CD4-positive, alpha-beta T cell (primary cell): ENCODE measurements at regions not wholly inside any gene's neighbourhood (a gene's known extent, or its start where the extent isn't known, plus 50 kb on each side); places are given as distances from the start of the nearest gene placed in this dataset.

Experiments used
- ATAC-seq: fragments of 200-7000 bp; cut with Tn5 transposase; one replicate; pipeline ENCODE4 v1.10.0; 2022; ENCODE audit warnings: mild to moderate bottlenecking; ENCODE audit not compliant: poor library complexity
- CTCF ChIA-PET: fragments of 350-600 bp; sonication (Branson Sonifier 250); formaldehyde crosslinking; loops from one replicate; lab custom pipeline; 2021; ENCODE audit warnings: antibody characterized with exemption, inconsistent platforms; lab: Charles Lee
- POLR2A ChIA-PET: fragments of 350-600 bp; sonication (Branson Sonifier 250); formaldehyde crosslinking; loops from one replicate; lab custom pipeline; 2021; ENCODE audit warnings: antibody characterized with exemption, inconsistent platforms; lab: Charles Lee
- DNase-seq, 14 experiments: peaks; one replicate each; pipeline ENCODE4 v3.0.0-alpha.2; 2013 to 2020; ENCODE audit warnings: mixed read lengths in 2 of 14
- H3K27ac ChIP-seq, 2 donors: one replicate each; pipeline versions ENCODE4 v1.5.1 to v1.7.0; 2013; ENCODE audit warnings: low read length in 2 of 2, low read depth in 1 of 2, mild to moderate bottlenecking in 1 of 2
- H3K27me3 ChIP-seq, 2 experiments: 1 replicate in 1 of 2; 2 replicates in 1 of 2; pipeline versions ENCODE4 v1.6.1 to v1.7.0; 2013; ENCODE audit warnings: low read length in 2 of 2, control low read depth in 1 of 2, mild to moderate bottlenecking in 1 of 2, moderate library complexity in 1 of 2; ENCODE audit not compliant: insufficient read depth in 2 of 2, control insufficient read depth in 1 of 2
- H3K36me3 ChIP-seq: one replicate; pipeline ENCODE4 v1.6.1; 2013; ENCODE audit warnings: low read length, control low read depth; ENCODE audit not compliant: insufficient read depth
- H3K4me1 ChIP-seq: one replicate; pipeline ENCODE4 v1.6.1; 2013; ENCODE audit warnings: low read length, control low read depth; ENCODE audit not compliant: insufficient read depth
- H3K4me3 ChIP-seq: one replicate; pipeline ENCODE4 v1.5.1; 2013; ENCODE audit warnings: mild to moderate bottlenecking, low read length, moderate library complexity
- H3K9me3 ChIP-seq, 2 experiments: 1 replicate in 1 of 2; 2 replicates in 1 of 2; pipeline versions ENCODE4 v1.6.1 to v1.7.0; 2013; ENCODE audit warnings: low read length in 2 of 2, mild to moderate bottlenecking in 2 of 2, control low read depth in 1 of 2, moderate library complexity in 1 of 2; ENCODE audit not compliant: control insufficient read depth in 1 of 2, insufficient read depth in 1 of 2
- H3K27ac Mint-ChIP-seq: one replicate; pipeline ENCODE4 v1.8.0; 2020; ENCODE audit warnings: mixed read lengths
- H3K27me3 Mint-ChIP-seq: one replicate; pipeline ENCODE4 v1.8.0; 2021; ENCODE audit warnings: mixed read lengths
- H3K36me3 Mint-ChIP-seq: one replicate; pipeline ENCODE4 v1.8.0; 2021; ENCODE audit warnings: low read depth, mixed read lengths
- H3K4me1 Mint-ChIP-seq: one replicate; pipeline ENCODE4 v1.8.0; 2021; ENCODE audit warnings: low read depth, mixed read lengths
- H3K4me3 Mint-ChIP-seq: one replicate; pipeline ENCODE4 v1.8.0; 2020; ENCODE audit warnings: mild to moderate bottlenecking, mixed read lengths
- H3K9me3 Mint-ChIP-seq: one replicate; pipeline ENCODE4 v1.8.0; 2020; ENCODE audit warnings: mixed read lengths
- CTCF ChIP-seq: fragments of 200-600 bp; IDR thresholded peaks from one replicate; pipeline ENCODE4 v1.8.0; 2022; ENCODE audit warnings: antibody characterized with exemption, mild to moderate bottlenecking
- intact Hi-C, 2 experiments: fragments of 100-400 bp; cut with DNase I in 1 of 2; cut with micrococcal nuclease in 1 of 2; formaldehyde crosslinking; loops; one replicate each; pipeline versions ENCODE4 v1.15.1 to v1.9.0; 2023 to 2025; cut with DNase I, micrococcal nuclease

- H3K9me3 Mint-ChIP-seq = no peaks in the 10 kb centered on the region
- POLR2A ChIA-PET = no interaction called here
- no peak overlapping the region for H3K27ac ChIP-seq
- intact Hi-C loops = no loop called here
- ATAC-seq (no peak), DNase-seq (no peak)
- TF ChIP-seq CTCF = no peak
- no peaks in the 10 kb centered on the region for H3K36me3 Mint-ChIP-seq
- no peak overlapping the region for H3K27ac Mint-ChIP-seq
- no peaks in the 10 kb centered on the region for H3K27me3 ChIP-seq
- no peaks in the 10 kb centered on the region for H3K4me1 ChIP-seq
- no peak overlapping the region for H3K4me3 ChIP-seq
- H3K27me3 Mint-ChIP-seq = no peaks in the 10 kb centered on the region
- no peak overlapping the region for H3K4me3 Mint-ChIP-seq
- no peaks in the 10 kb centered on the region for H3K36me3 ChIP-seq
- CTCF ChIA-PET = no interaction called here
- no peaks in the 10 kb centered on the region for H3K9me3 ChIP-seq
- H3K4me1 Mint-ChIP-seq = no peaks in the 10 kb centered on the region
Observed at GRCh38 chr7:113446791-113447190, 328.4 kb upstream of the SMIM30 start.

GRCh38 chr7:113446391-113446790 is 328.0 kb upstream of the SMIM30 start:
- Histone ChIP-seq H3K27ac (no peak overlapping the region), H3K4me1 (no peaks in the 10 kb centered on the region), H3K27me3 (no peaks in the 10 kb centered on the region), H3K36me3 (no peaks in the 10 kb centered on the region), H3K9me3 (no peaks in the 10 kb centered on the region), H3K4me3 (no peak overlapping the region)
- Mint-ChIP-seq H3K27ac (no peak overlapping the region), H3K36me3 (no peaks in the 10 kb centered on the region), H3K4me3 (no peak overlapping the region), H3K4me1 (no peaks in the 10 kb centered on the region), H3K9me3 (no peaks in the 10 kb centered on the region), H3K27me3 (no peaks in the 10 kb centered on the region)
- intact Hi-C loops = no loop called here
- ATAC-seq (no peak), DNase-seq (no peak)
- TF ChIP-seq CTCF = no peak
- POLR2A ChIA-PET = no interaction called here
- CTCF ChIA-PET = no interaction called here

GRCh38 chr7:113444261-113444660 is 325.9 kb upstream of the SMIM30 start:
- Mint-ChIP-seq H3K4me3 (no peak overlapping the region), H3K27ac (no peak overlapping the region), H3K27me3 (peaks cover 3% of the 10 kb centered on the region), H3K36me3 (no peaks in the 10 kb centered on the region), H3K9me3 (no peaks in the 10 kb centered on the region), H3K4me1 (no peaks in the 10 kb centered on the region)
- no peak overlapping the region for H3K27ac ChIP-seq
- no peak overlapping the region for H3K4me3 ChIP-seq
- POLR2A ChIA-PET = no interaction called here
- CTCF ChIA-PET = no interaction called here
- no peaks in the 10 kb centered on the region for H3K27me3 ChIP-seq
- no peaks in the 10 kb centered on the region for H3K9me3 ChIP-seq
- H3K36me3 ChIP-seq = no peaks in the 10 kb centered on the region
- H3K4me1 ChIP-seq = no peaks in the 10 kb centered on the region
- intact Hi-C loops = no loop called here
- no peak for DNase-seq
- no peak for ATAC-seq
- TF ChIP-seq CTCF = no peak
